PFSK-1 (cell line): ENCODE measurements at regions not wholly inside any gene's neighbourhood (a gene's known extent, or its start where the extent isn't known, plus 50 kb on each side); places are given as distances from the start of the nearest gene placed in this dataset.

Source experiments
- FOXP2 ChIP-seq: optimal IDR thresholded peaks from 2 replicates; pipeline ENCODE3; 2011; ENCODE audit warnings: borderline replicate concordance, control low read depth, inconsistent platforms; ENCODE audit not compliant: insufficient read depth; ENCODE audit errors: extremely low read length, extremely low read depth
- POLR2AphosphoS5 ChIP-seq: IDR thresholded peaks from 2 replicates; pipeline ENCODE4 v1.6.1; 2012; ENCODE audit warnings: low read depth, mild to moderate bottlenecking, control low read depth, low read length, moderate library complexity
- SIN3A ChIP-seq: IDR thresholded peaks from 2 replicates; pipeline ENCODE4 v1.6.1; 2012; ENCODE audit warnings: mild to moderate bottlenecking, low read length, moderate library complexity, borderline replicate concordance; ENCODE audit not compliant: insufficient read depth
- TAF1 ChIP-seq: IDR thresholded peaks from 2 replicates; pipeline ENCODE4 v1.6.1; 2012; ENCODE audit warnings: low read length, control low read depth, borderline replicate concordance; ENCODE audit not compliant: insufficient read depth
- TF ChIP-seq, protein P1 (sequence below), 2 experiments: IDR thresholded peaks; 2 replicates each; pipeline versions ENCODE4 v1.6.1 to v1.8.0; 2011 to 2012; ENCODE audit warnings: low read depth in 2 of 2, low read length in 2 of 2, control low read depth in 1 of 2, inconsistent platforms in 1 of 2, mild to moderate bottlenecking in 1 of 2, moderate library complexity in 1 of 2; ENCODE audit not compliant: insufficient read depth in 1 of 2

DNA sequence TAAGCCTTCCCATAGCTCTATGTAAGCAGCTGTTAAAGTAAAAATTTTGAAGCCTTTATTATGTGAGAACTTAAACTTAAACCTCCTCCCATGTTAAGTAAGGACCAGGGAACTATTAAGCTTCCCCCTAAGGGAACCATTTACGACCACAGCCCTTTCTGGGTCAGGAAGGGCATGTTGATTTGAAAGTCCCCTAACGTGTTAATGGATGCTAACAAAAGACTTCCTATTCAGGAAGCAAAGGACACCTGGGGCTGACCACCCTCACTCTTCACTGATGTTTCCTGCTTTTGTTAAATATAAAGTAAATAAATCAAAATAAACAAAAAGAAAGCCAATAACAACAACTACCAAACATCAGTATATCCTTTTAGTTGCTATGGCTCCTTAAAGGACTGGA lies 170.6 kb upstream of the RFX3 start:
- TF ChIP-seq, protein P1, sequence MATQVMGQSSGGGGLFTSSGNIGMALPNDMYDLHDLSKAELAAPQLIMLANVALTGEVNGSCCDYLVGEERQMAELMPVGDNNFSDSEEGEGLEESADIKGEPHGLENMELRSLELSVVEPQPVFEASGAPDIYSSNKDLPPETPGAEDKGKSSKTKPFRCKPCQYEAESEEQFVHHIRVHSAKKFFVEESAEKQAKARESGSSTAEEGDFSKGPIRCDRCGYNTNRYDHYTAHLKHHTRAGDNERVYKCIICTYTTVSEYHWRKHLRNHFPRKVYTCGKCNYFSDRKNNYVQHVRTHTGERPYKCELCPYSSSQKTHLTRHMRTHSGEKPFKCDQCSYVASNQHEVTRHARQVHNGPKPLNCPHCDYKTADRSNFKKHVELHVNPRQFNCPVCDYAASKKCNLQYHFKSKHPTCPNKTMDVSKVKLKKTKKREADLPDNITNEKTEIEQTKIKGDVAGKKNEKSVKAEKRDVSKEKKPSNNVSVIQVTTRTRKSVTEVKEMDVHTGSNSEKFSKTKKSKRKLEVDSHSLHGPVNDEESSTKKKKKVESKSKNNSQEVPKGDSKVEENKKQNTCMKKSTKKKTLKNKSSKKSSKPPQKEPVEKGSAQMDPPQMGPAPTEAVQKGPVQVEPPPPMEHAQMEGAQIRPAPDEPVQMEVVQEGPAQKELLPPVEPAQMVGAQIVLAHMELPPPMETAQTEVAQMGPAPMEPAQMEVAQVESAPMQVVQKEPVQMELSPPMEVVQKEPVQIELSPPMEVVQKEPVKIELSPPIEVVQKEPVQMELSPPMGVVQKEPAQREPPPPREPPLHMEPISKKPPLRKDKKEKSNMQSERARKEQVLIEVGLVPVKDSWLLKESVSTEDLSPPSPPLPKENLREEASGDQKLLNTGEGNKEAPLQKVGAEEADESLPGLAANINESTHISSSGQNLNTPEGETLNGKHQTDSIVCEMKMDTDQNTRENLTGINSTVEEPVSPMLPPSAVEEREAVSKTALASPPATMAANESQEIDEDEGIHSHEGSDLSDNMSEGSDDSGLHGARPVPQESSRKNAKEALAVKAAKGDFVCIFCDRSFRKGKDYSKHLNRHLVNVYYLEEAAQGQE (IDR thresholded peaks at IDR 0.05; ENCODE audit: insufficient read depth in 1 of 2, low read depth in 2 of 2, low read length in 2 of 2): no peak
- TF ChIP-seq FOXP2 (no peak), SIN3A (no peak)

DNA sequence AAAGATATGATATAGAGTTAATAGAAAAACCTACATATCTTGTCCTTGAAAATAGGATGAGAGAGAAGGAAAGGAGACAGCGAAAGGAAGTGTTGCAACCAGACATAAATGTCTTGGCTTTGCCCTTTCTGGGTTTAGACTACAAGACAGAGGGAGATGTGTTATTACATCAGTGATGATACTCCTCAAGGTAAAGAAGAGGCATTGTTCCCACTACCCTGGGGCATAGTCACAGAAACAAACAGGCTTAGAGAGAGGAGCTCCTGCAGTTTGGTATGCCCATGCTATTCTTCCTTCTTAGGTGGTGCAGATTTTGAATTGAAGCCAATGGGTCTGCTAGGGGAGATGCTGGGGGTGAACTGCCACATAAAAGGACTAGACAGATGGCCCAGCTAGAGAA lies 166.8 kb upstream of the RFX3 start:
- no peak for TF ChIP-seq POLR2AphosphoS5
- TF ChIP-seq, protein P1 (IDR thresholded peaks at IDR 0.05; ENCODE audit: insufficient read depth in 1 of 2, low read depth in 2 of 2, low read length in 2 of 2): no peak
- TF ChIP-seq TAF1: no peak
- TF ChIP-seq FOXP2: no peak

DNA sequence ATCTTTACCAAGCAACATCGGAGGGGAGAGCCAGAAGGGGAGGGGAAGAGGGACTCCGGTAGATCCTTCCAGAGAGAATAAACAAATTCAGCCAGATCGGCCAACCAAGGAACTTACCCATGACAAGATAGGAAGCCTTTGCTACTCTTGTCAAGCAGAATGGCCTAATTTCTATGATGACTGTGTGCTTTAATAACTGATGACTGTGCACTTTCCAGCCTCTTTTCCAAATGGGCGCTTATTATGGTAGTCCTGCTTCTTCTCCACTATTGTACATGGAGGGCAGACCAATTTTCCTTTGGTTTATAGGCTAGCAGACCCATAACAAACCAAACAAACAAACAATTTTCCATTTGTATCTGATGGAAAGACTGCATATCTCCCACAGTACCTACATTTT lies 163.8 kb upstream of the RFX3 start:
- TF ChIP-seq SIN3A (no peak), TAF1 (no peak), POLR2AphosphoS5 (no peak)

DNA sequence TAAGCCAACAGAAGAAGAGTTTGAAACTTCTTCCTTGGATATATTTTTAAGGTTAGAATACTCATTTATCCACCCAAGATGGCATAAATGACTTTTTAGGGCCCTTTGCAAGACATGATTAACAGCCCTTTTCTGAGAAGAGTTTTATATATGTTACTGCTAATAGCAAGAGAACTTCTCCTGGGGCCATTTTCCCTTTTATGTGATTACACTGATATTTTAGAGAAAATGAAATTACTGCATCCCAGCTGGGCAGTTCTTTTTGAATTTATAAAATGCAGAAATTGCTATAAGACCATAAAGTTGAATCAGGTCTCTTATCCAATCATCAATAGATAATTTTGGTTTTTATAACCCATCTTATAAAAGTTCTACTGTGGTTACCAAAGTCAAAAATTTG lies 161.3 kb upstream of the RFX3 start:
- TF ChIP-seq TAF1 (no peak), POLR2AphosphoS5 (no peak), SIN3A (no peak)
- TF ChIP-seq, protein P1 (IDR thresholded peaks at IDR 0.05; ENCODE audit: insufficient read depth in 1 of 2, low read depth in 2 of 2, low read length in 2 of 2): no peak

DNA sequence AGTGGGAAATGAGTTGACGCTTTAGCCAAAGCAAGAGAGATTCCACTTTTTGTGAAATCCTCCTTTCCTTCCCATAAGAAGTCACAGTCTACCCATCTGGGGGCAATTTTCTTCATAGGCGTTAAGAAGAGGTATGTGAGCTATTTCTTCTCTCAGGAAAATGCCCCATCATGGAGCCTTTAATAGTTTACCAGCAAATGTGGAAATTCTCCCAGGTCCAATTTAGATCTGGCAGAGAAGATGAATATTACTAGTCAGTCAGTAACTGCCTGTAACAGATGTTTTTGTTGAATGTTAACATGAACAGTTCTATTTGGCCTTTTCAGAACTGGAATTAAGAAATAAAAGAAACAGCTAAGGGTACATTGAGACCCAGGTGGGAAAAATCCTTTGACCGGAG lies 156.4 kb upstream of the RFX3 start:
- TF ChIP-seq POLR2AphosphoS5 (no peak), TAF1 (no peak), SIN3A (no peak), FOXP2 (no peak)
- TF ChIP-seq, protein P1 (IDR thresholded peaks at IDR 0.05; ENCODE audit: insufficient read depth in 1 of 2, low read depth in 2 of 2, low read length in 2 of 2): no peak
